GM23338 (cell line): ENCODE measurements at regions not wholly inside any gene's neighbourhood (a gene's known extent, or its start where the extent isn't known, plus 50 kb on each side); places are given as distances from the start of the nearest gene placed in this dataset.

Source experiments
- ATAC-seq: fragments of 200-7000 bp; cut with Tn5 transposase; 3 replicates; pipeline ENCODE4 v1.9.1; 2020
- DNase-seq: peaks from one replicate; pipeline ENCODE4 v3.0.0-alpha.2; 2015; ENCODE audit warnings: low spot score
- H2AFZ ChIP-seq: fragments of 200-600 bp; sonication (generic); 2 replicates; pipeline ENCODE4 v1.8.0; 2016; ENCODE audit warnings: antibody characterized with exemption, mild to moderate bottlenecking, moderate library complexity
- H3F3A ChIP-seq: fragments of 200-600 bp; sonication (generic); replicated peaks from 2 replicates; pipeline ENCODE4 v1.8.0; 2017; ENCODE audit warnings: antibody characterized with exemption, mixed run types, low read depth
- H3K27ac ChIP-seq: fragments of 200-600 bp; sonication (generic); 2 replicates; pipeline ENCODE4 v1.6.1; 2016; ENCODE audit warnings: low read depth
- H3K27me3 ChIP-seq: fragments of 200-600 bp; sonication (generic); 2 replicates; pipeline ENCODE4 v1.8.0; 2016; ENCODE audit warnings: mild to moderate bottlenecking, mixed run types, moderate library complexity; ENCODE audit not compliant: insufficient read depth
- H3K36me3 ChIP-seq: fragments of 200-600 bp; sonication (generic); 2 replicates; pipeline ENCODE4 v1.8.0; 2016; ENCODE audit warnings: mild to moderate bottlenecking; ENCODE audit not compliant: insufficient read depth
- H3K4me1 ChIP-seq: fragments of 200-600 bp; sonication (generic); 2 replicates; pipeline ENCODE4 v1.8.0; 2016; ENCODE audit warnings: mild to moderate bottlenecking, moderate library complexity; ENCODE audit not compliant: insufficient read depth
- H3K4me2 ChIP-seq: fragments of 200-600 bp; sonication (generic); 2 replicates; pipeline ENCODE4 v1.7.1; 2017; ENCODE audit warnings: mixed run types
- H3K4me3 ChIP-seq: fragments of 200-600 bp; sonication (generic); 2 replicates; pipeline ENCODE4 v1.6.1; 2016; ENCODE audit warnings: mixed run types
- H3K79me2 ChIP-seq: fragments of 200-600 bp; sonication (generic); replicated peaks from 2 replicates; pipeline ENCODE4 v1.8.0; 2017; ENCODE audit warnings: mild to moderate bottlenecking; ENCODE audit not compliant: insufficient read depth
- H3K9me2 ChIP-seq: fragments of 200-600 bp; sonication (generic); 2 replicates; pipeline ENCODE4 v1.8.0; 2017; ENCODE audit not compliant: insufficient read depth
- H4K20me1 ChIP-seq: fragments of 200-600 bp; sonication (generic); replicated peaks from 2 replicates; pipeline ENCODE4 v1.8.0; 2017; ENCODE audit warnings: mild to moderate bottlenecking; ENCODE audit not compliant: insufficient read depth
- H3K27ac Mint-ChIP-seq: 2 replicates; pipeline ENCODE4 v1.8.0; 2020; ENCODE audit warnings: inconsistent platforms, mild to moderate bottlenecking, moderate library complexity, mixed read lengths
- H3K27me3 Mint-ChIP-seq: 3 replicates; pipeline ENCODE4 v1.8.0; 2022; ENCODE audit warnings: low read depth, mild to moderate bottlenecking, moderate library complexity, mixed read lengths, inconsistent platforms; ENCODE audit not compliant: insufficient read depth, poor library complexity
- H3K36me3 Mint-ChIP-seq: 3 replicates; pipeline ENCODE4 v1.8.0; 2021; ENCODE audit warnings: low read depth, mild to moderate bottlenecking, inconsistent platforms, moderate library complexity, mixed read lengths
- H3K4me1 Mint-ChIP-seq: 3 replicates; pipeline ENCODE4 v1.8.0; 2020; ENCODE audit warnings: mild to moderate bottlenecking, inconsistent platforms, mixed read lengths
- H3K4me3 Mint-ChIP-seq: 3 replicates; pipeline ENCODE4 v1.8.0; 2021; ENCODE audit warnings: moderate library complexity, mild to moderate bottlenecking, inconsistent platforms, mixed read lengths
- H3K9me3 Mint-ChIP-seq: 3 replicates; pipeline ENCODE4 v1.8.0; 2020; ENCODE audit warnings: moderate library complexity, mild to moderate bottlenecking, inconsistent platforms, mixed read lengths
- CTCF ChIP-seq, 2 experiments: fragments of 200-600 bp in 1 of 2; sonication (generic) in 1 of 2; conservative IDR thresholded peaks; 2 replicates each; pipeline versions ENCODE4 v1.5.1 to v1.6.1; 2016 to 2017; ENCODE audit warnings: antibody characterized with exemption in 2 of 2, low read depth in 2 of 2, mild to moderate bottlenecking in 2 of 2, moderate library complexity in 1 of 2
- NANOG ChIP-seq: IDR thresholded peaks from 2 replicates; pipeline ENCODE4 v1.6.1; 2016; ENCODE audit warnings: antibody characterized with exemption, borderline replicate concordance
- ZNF462 ChIP-seq: fragments of 250-450 bp; sonication (Bioruptor Pico); IDR thresholded peaks from 2 replicates; pipeline ENCODE4 v1.5.0; 2020; ENCODE audit warnings: mild to moderate bottlenecking, moderate library complexity
- TF ChIP-seq, protein P1 (sequence below): IDR thresholded peaks from 2 replicates; pipeline ENCODE4 v1.6.1; 2016; ENCODE audit warnings: antibody characterized with exemption

DNA sequence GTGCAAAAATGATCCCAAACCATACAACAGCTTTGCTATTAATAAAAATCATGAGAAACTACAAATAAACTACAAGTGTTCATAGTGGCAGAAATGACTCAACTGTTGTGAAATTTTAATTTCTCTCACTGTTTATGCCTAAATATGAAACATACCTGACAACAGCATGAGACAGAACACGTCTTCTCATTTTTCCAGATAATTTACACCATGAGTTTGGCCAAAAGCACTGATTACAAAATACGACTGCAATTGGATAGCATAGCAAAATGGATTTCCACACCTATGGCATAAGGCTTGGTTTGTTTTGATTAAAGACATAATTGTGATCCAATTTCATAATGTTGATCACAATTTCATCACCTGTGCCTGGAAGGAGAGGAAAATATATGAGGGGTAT lies 608.6 kb downstream of the GATA3 start:
- no peak for DNase-seq
- Mint-ChIP-seq H3K27ac (no peak overlapping the region), H3K36me3 (peaks cover 3% of the 10 kb centered on the region; the same call in 1 of the 3 replicates), H3K4me3 (no peak overlapping the region), H3K4me1 (no peaks in the 10 kb centered on the region), H3K27me3 (no peaks in the 10 kb centered on the region), H3K9me3 (peaks cover 2% of the 10 kb centered on the region; the same call in 2 of the 3 replicates)
- Histone ChIP-seq H3F3A (no peaks in the 10 kb centered on the region), H3K4me1 (no peaks in the 10 kb centered on the region), H3K79me2 (no peaks in the 10 kb centered on the region), H3K27me3 (no peaks in the 10 kb centered on the region), H3K27ac (no peak overlapping the region), H3K36me3 (no peaks in the 10 kb centered on the region), H3K4me3 (no peak overlapping the region), H3K4me2 (no peak overlapping the region), H4K20me1 (no peaks in the 10 kb centered on the region), H3K9me2 (no peaks in the 10 kb centered on the region), H2AFZ (no peak overlapping the region)
- no peak for ATAC-seq
- TF ChIP-seq, protein P1, sequence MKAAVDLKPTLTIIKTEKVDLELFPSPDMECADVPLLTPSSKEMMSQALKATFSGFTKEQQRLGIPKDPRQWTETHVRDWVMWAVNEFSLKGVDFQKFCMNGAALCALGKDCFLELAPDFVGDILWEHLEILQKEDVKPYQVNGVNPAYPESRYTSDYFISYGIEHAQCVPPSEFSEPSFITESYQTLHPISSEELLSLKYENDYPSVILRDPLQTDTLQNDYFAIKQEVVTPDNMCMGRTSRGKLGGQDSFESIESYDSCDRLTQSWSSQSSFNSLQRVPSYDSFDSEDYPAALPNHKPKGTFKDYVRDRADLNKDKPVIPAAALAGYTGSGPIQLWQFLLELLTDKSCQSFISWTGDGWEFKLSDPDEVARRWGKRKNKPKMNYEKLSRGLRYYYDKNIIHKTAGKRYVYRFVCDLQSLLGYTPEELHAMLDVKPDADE, result no peak
- TF ChIP-seq ZNF462 (CRISPR knock-in tag) (no peak), NANOG (no peak), CTCF (conservative IDR thresholded peaks at IDR 0.05; ENCODE audit: low read depth in 2 of 2) (no peak)
